GM12891 (cell line): ENCODE measurements at regions not wholly inside any gene's neighbourhood (a gene's known extent, or its start where the extent isn't known, plus 50 kb on each side); places are given as distances from the start of the nearest gene placed in this dataset.

Source experiments
- PAX5 ChIP-seq: IDR thresholded peaks from 2 replicates; pipeline ENCODE4 v1.6.1; 2011; ENCODE audit warnings: low read length, moderate library complexity, mild to moderate bottlenecking; ENCODE audit not compliant: insufficient read depth, severe bottlenecking
- POLR2A ChIP-seq: IDR thresholded peaks from 2 replicates; pipeline ENCODE4 v1.6.1; 2011; ENCODE audit warnings: low read depth, low read length, control low read depth
- POLR2AphosphoS5 ChIP-seq: IDR thresholded peaks from 2 replicates; pipeline ENCODE4 v1.6.1; 2011; ENCODE audit warnings: low read depth, low read length, control low read depth
- SPI1 ChIP-seq: IDR thresholded peaks from 2 replicates; pipeline ENCODE4 v1.6.1; 2011; ENCODE audit warnings: low read depth, low read length, control low read depth
- TAF1 ChIP-seq: IDR thresholded peaks from 2 replicates; pipeline ENCODE4 v1.6.1; 2011; ENCODE audit warnings: low read depth, low read length, control low read depth

DNA sequence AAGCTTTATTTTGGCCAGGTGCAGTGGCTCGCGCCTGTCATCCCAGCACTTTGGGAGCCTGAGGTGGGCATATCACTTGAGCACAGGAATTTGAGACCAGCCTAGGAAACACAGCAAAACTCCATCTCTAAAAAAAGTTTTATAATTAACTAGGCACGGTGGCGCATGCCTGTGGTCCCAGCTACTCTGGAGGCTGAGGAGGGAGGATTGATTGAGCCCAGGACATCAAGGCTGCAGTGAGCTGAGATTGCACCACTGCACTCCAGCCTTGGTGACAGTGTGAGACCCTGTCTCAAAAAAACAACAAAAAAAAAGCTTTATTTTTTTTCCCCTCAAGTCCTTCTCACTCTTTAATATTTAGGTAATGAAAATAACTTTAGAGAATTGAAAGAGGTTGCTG, 100.8 kb upstream of the CMC1 start:
- TF ChIP-seq POLR2AphosphoS5, result no peak
- TF ChIP-seq POLR2A, result no peak
- TF ChIP-seq TAF1, result no peak
- no peak for TF ChIP-seq PAX5
- TF ChIP-seq SPI1, result no peak
